ENCODE measurements at regions not wholly inside any gene's neighbourhood (a gene's known extent, or its start where the extent isn't known, plus 50 kb on each side); places are given as distances from the start of the nearest gene placed in this dataset.

DNA sequence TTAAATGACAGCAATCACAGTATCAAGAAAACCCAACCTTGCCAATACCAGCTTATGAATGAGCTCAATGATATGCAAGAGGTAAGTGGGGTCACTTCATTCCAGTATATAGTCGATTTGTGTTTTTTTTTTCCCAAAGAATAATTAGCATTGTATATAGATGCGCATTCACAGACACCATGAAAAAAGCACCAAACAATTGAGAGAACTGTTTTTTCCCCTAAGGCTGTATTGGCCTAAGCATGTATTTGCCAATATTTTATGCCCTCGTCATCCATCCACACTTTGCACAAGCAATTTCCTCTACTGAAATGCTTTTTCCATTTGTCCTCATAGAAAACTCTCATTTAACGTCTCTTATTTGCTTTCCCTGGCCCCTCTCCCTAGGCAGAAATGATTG lies 213.7 kb downstream of the SAMD5 start:
- TF ChIP-seq POLR2A (IDR thresholded peaks at IDR 0.05; ENCODE audit: low read length) (no peak), GATA1 (IDR thresholded peaks at IDR 0.05; ENCODE audit: low read depth, low read length) (no peak)
